ENCODE measurements at regions not wholly inside any gene's neighbourhood (a gene's known extent, or its start where the extent isn't known, plus 50 kb on each side); places are given as distances from the start of the nearest gene placed in this dataset.

DNA sequence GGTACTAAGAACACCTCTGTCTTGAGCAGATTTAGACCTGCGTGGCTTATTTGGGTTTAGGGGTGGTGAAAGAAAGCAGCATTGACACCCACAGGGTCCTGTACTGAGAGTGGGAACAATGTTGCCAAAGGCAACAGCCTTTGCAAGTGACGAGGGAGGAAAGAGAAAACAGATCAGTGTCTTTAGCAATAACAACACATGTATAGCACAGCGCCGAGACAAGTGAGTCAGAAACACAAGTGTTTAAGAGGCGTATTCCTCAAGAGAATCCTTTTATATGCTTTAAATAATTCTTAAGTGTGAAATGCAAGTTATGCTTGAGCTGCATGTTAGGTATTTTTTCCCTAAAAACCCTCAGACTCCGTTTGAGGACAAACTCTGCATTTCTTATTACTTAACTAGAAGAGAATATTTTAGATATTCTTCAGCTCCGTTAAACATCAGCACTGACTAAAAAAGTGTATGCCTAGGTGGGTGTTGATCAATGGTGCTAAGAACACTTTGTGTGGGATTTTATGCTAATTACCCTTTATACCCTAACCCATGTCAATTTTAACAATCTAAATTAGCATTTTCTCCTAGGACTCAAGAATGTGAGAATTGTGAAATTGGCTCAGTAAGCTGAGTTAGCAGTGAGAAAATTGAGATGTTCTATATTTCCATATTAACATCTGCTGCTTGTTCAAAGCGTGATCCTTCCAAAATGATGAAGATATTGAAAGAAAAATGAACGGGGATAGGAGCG is 1095.4 kb upstream of the CELF2 start:
- TF ChIP-seq, protein P1, sequence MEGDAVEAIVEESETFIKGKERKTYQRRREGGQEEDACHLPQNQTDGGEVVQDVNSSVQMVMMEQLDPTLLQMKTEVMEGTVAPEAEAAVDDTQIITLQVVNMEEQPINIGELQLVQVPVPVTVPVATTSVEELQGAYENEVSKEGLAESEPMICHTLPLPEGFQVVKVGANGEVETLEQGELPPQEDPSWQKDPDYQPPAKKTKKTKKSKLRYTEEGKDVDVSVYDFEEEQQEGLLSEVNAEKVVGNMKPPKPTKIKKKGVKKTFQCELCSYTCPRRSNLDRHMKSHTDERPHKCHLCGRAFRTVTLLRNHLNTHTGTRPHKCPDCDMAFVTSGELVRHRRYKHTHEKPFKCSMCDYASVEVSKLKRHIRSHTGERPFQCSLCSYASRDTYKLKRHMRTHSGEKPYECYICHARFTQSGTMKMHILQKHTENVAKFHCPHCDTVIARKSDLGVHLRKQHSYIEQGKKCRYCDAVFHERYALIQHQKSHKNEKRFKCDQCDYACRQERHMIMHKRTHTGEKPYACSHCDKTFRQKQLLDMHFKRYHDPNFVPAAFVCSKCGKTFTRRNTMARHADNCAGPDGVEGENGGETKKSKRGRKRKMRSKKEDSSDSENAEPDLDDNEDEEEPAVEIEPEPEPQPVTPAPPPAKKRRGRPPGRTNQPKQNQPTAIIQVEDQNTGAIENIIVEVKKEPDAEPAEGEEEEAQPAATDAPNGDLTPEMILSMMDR (IDR thresholded peaks at IDR 0.05): no peak
- no peak for TF ChIP-seq POLR2AphosphoS5 (IDR thresholded peaks at IDR 0.05)
